Left ventricle myocardium inferior (tissue), 1 donor: ENCODE measurements at regions not wholly inside any gene's neighbourhood (a gene's known extent, or its start where the extent isn't known, plus 50 kb on each side); places are given as distances from the start of the nearest gene placed in this dataset.

ENCODE experiments used
- DNase-seq: peaks from one replicate; pipeline ENCODE4 v3.0.0-alpha.2; 2020
- H3K27ac ChIP-seq: fragments of 200-600 bp; replicated peaks from 2 replicates; pipeline ENCODE4 v1.8.0; 2021
- H3K27me3 ChIP-seq: fragments of 200-600 bp; 2 replicates; pipeline ENCODE4 v1.8.0; 2021; ENCODE audit warnings: low read depth
- H3K36me3 ChIP-seq: fragments of 200-600 bp; 2 replicates; pipeline ENCODE4 v1.8.0; 2021
- H3K4me1 ChIP-seq: fragments of 200-600 bp; 2 replicates; pipeline ENCODE4 v1.8.0; 2021
- H3K4me3 ChIP-seq: fragments of 200-600 bp; 2 replicates; pipeline ENCODE4 v1.8.0; 2021; ENCODE audit warnings: mild to moderate bottlenecking, moderate library complexity
- H3K9me3 ChIP-seq: fragments of 200-600 bp; replicated peaks from 2 replicates; pipeline ENCODE4 v1.8.0; 2021
- intact Hi-C: fragments of 100-400 bp; cut with micrococcal nuclease; formaldehyde crosslinking; loops from one replicate; pipeline ENCODE4 v1.11.0; 2022
- TF ChIP-seq, protein P1 (sequence below): fragments of 200-600 bp; IDR thresholded peaks from 2 replicates; pipeline ENCODE4 v1.8.0; 2021; ENCODE audit warnings: antibody characterized with exemption, mild to moderate bottlenecking, borderline replicate concordance
- donor health status: DM: no; HTN: yes; CAD: no; lungs with severe emphysema.

DNA sequence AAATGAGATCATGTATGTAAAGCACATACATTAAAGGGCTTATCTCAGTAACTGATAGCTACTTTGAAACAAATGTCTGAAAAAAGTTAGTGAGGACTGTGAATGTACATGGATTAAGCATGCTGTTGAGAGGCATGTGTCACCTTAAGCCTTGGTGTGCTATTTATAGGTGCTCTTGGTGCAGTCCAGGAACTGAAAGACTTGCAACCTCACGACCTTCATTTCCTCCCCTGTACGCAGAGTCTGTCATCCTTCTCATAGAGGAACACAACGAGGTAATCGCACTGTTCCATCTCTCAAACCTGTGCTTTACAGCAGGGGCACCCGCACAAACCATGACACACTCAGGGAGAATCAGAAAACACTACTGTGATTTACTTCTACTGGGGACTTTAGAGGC is 65.6 kb downstream of the UFM1 start:
- Histone ChIP-seq H3K4me1 (peaks cover 15% of the 10 kb centered on the region), H3K9me3 (peaks cover 17% of the 10 kb centered on the region), H3K27ac (peak overlapping the region; percentile 75), H3K36me3 (no peaks in the 10 kb centered on the region), H3K27me3 (no peaks in the 10 kb centered on the region), H3K4me3 (peak overlapping the region; percentile 43)
- intact Hi-C loops: no loop called here
- no peak for DNase-seq
- TF ChIP-seq, protein P1, sequence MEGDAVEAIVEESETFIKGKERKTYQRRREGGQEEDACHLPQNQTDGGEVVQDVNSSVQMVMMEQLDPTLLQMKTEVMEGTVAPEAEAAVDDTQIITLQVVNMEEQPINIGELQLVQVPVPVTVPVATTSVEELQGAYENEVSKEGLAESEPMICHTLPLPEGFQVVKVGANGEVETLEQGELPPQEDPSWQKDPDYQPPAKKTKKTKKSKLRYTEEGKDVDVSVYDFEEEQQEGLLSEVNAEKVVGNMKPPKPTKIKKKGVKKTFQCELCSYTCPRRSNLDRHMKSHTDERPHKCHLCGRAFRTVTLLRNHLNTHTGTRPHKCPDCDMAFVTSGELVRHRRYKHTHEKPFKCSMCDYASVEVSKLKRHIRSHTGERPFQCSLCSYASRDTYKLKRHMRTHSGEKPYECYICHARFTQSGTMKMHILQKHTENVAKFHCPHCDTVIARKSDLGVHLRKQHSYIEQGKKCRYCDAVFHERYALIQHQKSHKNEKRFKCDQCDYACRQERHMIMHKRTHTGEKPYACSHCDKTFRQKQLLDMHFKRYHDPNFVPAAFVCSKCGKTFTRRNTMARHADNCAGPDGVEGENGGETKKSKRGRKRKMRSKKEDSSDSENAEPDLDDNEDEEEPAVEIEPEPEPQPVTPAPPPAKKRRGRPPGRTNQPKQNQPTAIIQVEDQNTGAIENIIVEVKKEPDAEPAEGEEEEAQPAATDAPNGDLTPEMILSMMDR: no peak

DNA sequence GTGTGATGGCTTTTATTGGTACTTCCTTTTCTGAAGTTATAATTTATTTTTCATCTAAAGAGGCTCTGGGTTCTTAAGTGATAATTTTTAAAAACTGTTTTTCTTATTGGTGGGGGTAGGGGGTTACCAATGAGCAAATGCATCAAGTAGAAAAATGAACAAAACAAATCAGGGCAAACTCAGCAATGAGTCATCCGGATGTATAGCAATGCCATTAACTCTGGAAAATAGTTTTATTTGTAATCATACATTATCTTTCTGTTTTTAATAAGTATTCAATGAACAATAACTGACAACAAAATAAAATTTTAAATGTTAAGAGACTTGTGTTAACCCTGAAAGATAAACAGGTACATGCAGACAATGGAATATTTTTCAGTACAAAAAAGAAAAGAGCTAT is 67.6 kb downstream of the UFM1 start:
- Histone ChIP-seq H3K4me3 (no peak overlapping the region), H3K27ac (no peak overlapping the region), H3K27me3 (no peaks in the 10 kb centered on the region), H3K9me3 (peaks cover 13% of the 10 kb centered on the region), H3K36me3 (no peaks in the 10 kb centered on the region), H3K4me1 (peaks cover 16% of the 10 kb centered on the region)
- no peak for DNase-seq
- intact Hi-C loops: no loop called here
- TF ChIP-seq, protein P1: no peak

DNA sequence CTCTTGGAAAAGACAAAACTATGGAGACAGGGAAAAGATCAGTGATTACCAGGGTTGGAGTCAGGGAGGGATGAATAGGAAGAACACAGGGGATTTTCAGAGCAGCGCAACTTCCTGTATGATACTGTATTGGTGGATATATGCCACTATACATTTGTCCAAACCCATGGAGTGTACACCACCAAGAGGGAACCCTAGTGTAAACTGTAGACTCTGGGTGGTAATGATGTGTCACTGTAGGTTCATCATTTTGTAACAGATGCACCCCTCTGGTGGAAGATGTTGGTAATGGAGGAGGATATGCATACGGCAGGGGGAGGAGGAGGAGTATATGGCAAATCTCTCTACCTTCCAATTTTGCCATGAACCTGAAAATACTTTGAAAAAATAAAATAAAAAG is 68.1 kb downstream of the UFM1 start:
- Histone ChIP-seq H3K4me1 (peaks cover 18% of the 10 kb centered on the region), H3K27ac (no peak overlapping the region), H3K9me3 (peaks cover 8% of the 10 kb centered on the region), H3K36me3 (no peaks in the 10 kb centered on the region), H3K27me3 (no peaks in the 10 kb centered on the region), H3K4me3 (no peak overlapping the region)
- no peak for DNase-seq
- intact Hi-C loops: no loop called here
- TF ChIP-seq, protein P1: peak; percentile 38

DNA sequence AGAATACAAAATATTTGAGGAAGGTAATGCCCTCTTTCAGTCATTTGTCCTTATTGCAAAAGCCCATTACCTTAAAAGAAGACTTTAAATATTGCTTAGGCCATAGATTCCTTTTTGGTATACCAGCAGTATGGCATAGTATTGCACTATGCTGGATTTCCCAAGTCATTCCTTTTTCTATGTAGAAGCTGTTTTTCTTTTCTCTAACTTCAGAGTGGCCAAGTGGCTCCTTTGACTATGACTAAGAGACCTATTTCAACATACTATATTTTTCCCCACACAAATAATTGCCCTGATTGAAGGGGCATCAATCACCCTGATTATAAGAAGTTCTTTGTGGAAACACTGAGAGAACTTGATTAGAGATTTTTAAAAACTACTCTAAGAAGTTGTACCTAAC is 68.6 kb downstream of the UFM1 start:
- intact Hi-C loops: no loop called here
- DNase-seq: no peak
- Histone ChIP-seq H3K9me3 (peaks cover 6% of the 10 kb centered on the region), H3K27ac (no peak overlapping the region), H3K4me3 (no peak overlapping the region), H3K4me1 (peaks cover 23% of the 10 kb centered on the region), H3K36me3 (no peaks in the 10 kb centered on the region), H3K27me3 (no peaks in the 10 kb centered on the region)
- TF ChIP-seq, protein P1: no peak

DNA sequence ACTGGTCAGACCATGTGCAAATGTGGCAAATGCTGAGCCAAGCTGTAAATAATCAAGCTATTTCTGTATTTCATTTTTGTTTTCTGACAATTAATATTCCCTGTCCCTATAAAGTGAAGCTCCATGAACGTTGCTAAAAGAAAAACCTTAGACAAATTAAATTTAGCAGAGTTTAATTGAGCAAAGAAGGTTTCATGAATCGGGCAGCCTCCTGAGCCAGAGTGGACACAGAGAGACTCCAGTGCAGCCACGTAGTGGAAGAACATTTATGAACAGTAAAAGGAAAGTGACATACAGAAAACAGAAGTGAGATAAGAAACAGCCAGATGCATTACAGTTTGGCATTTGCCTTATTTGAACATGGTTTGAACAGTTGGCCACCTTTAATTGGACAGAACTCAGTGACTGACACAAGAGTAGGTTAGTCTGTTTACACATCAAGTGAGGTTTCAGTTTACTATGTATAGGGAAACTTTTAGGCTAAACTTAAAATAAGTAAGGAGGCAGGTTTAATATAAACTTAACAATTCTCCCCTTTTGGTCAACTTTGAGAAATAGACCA is 69.7 kb downstream of the UFM1 start:
- H3K27ac ChIP-seq: no peak overlapping the region
- H3K4me3 ChIP-seq: no peak overlapping the region
- H3K36me3 ChIP-seq: no peaks in the 10 kb centered on the region
- intact Hi-C loops: no loop called here
- TF ChIP-seq, protein P1: no peak
- peaks cover 6% of the 10 kb centered on the region for H3K9me3 ChIP-seq
- DNase-seq: no peak
- H3K27me3 ChIP-seq: no peaks in the 10 kb centered on the region
- peaks cover 31% of the 10 kb centered on the region for H3K4me1 ChIP-seq
